HL-60 (cell line): ENCODE measurements at regions not wholly inside any gene's neighbourhood (a gene's known extent, or its start where the extent isn't known, plus 50 kb on each side); places are given as distances from the start of the nearest gene placed in this dataset.

Source experiments
- CTCF ChIP-seq: IDR thresholded peaks from one replicate; pipeline ENCODE4 v1.5.1; 2011; ENCODE audit warnings: low read length, control low read depth, inconsistent platforms; ENCODE audit not compliant: insufficient read depth
- GABPA ChIP-seq: IDR thresholded peaks from 2 replicates; pipeline ENCODE4 v1.6.1; 2012; ENCODE audit warnings: low read depth
- POLR2AphosphoS5 ChIP-seq: IDR thresholded peaks from 2 replicates; pipeline ENCODE4 v1.6.1; 2012; ENCODE audit warnings: low read depth
- SPI1 ChIP-seq: IDR thresholded peaks from 2 replicates; pipeline ENCODE4 v1.6.1; 2012; ENCODE audit warnings: low read depth, mild to moderate bottlenecking, borderline replicate concordance
- TF ChIP-seq, protein P1 (sequence below): IDR thresholded peaks from 2 replicates; pipeline ENCODE4 v1.6.1; 2012; ENCODE audit warnings: low read depth; ENCODE audit not compliant: insufficient replicate concordance

DNA sequence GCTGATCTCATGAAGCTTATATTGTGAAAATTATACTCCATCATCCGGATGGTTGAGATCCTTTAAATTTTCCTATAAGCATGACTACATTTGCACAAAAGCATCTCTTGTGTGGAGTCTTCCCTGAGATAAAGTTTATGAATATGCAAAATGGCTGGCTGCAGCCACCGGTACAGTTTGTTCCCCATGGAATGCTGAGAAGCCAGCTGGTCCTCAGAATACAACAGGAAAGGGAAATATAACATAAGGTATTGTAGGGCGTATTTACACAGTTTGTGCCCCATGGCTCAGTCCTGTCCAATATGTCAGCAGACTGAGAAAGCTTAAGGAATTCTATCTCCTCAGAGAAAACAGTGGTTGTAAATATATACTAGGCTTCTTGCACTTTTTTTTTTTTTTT lies 468.6 kb downstream of the CNTN6 start:
- TF ChIP-seq CTCF, result no peak
- no peak for TF ChIP-seq SPI1
- no peak for TF ChIP-seq POLR2AphosphoS5
- TF ChIP-seq, protein P1, sequence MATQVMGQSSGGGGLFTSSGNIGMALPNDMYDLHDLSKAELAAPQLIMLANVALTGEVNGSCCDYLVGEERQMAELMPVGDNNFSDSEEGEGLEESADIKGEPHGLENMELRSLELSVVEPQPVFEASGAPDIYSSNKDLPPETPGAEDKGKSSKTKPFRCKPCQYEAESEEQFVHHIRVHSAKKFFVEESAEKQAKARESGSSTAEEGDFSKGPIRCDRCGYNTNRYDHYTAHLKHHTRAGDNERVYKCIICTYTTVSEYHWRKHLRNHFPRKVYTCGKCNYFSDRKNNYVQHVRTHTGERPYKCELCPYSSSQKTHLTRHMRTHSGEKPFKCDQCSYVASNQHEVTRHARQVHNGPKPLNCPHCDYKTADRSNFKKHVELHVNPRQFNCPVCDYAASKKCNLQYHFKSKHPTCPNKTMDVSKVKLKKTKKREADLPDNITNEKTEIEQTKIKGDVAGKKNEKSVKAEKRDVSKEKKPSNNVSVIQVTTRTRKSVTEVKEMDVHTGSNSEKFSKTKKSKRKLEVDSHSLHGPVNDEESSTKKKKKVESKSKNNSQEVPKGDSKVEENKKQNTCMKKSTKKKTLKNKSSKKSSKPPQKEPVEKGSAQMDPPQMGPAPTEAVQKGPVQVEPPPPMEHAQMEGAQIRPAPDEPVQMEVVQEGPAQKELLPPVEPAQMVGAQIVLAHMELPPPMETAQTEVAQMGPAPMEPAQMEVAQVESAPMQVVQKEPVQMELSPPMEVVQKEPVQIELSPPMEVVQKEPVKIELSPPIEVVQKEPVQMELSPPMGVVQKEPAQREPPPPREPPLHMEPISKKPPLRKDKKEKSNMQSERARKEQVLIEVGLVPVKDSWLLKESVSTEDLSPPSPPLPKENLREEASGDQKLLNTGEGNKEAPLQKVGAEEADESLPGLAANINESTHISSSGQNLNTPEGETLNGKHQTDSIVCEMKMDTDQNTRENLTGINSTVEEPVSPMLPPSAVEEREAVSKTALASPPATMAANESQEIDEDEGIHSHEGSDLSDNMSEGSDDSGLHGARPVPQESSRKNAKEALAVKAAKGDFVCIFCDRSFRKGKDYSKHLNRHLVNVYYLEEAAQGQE, result no peak
- TF ChIP-seq GABPA, result no peak
